ENCODE measurements at regions not wholly inside any gene's neighbourhood (a gene's known extent, or its start where the extent isn't known, plus 50 kb on each side); places are given as distances from the start of the nearest gene placed in this dataset.

- DNase-seq: no peak
Measured at GRCh38 chr5:15333091-15333490, 166.9 kb upstream of the FBXL7 start.

DNA sequence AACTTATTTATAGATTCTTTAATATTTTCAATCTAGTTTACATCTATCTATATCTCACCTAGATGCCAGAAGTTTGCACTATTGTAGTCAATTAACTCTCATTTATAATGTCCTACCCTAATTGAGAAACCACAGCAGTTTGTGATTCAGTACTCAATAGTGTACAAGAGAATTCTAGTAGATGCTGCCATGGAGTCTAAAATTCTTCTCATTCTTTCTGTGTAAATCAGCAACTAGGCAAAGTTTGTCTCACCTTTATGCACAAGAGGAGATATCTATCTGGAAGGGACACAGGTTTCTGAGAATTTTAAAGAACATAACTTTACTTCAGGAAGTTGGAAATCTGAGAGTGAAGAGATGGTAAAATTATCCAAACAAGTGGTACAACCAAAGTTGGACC, 173.0 kb upstream of the FBXL7 start:
- no peak for DNase-seq

GRCh38 chr5:15326471-15326870, 173.5 kb upstream of the FBXL7 start:
- DNase-seq: no peak

DNA sequence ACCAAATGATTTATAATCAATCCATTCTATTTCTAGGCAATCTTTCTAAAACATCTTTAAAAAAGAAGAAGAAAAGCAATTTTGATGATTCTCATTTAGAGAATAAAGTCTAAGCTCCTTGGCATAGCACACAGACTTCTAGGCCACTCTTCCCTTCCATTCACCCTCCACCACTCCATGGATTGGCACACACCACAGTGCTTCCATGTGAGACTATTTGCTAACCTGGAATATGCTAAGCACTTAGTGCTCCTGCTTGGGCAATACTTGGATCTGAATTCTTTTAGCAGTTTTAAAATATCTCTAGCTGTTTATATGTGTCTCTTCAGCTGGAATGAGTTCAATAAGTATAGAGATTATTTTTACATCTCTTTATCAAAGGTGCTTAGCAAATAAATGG, 177.6 kb upstream of the FBXL7 start:
- no peak for DNase-seq

DNA sequence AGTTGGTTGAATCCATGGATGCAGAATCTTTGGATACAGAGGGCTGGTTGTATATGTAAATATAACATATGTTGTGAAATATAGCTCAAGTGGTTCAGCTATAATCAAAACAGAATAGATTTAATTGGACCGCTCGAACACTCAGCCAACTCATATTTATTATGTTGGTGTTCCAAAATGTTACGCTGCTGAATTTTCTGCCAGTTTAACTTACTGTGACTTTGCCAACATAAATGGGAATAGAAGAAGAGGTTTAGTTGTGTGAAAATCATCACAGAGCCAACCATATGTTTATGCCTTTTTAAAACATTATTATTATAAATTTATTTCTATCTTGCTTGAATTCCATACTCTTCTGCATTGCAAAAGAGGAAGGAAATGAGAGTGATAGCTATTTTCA, 178.2 kb upstream of the FBXL7 start:
- DNase-seq: no peak

GRCh38 chr5:15320871-15321270, 179.1 kb upstream of the FBXL7 start:
- DNase-seq: no peak

DNA sequence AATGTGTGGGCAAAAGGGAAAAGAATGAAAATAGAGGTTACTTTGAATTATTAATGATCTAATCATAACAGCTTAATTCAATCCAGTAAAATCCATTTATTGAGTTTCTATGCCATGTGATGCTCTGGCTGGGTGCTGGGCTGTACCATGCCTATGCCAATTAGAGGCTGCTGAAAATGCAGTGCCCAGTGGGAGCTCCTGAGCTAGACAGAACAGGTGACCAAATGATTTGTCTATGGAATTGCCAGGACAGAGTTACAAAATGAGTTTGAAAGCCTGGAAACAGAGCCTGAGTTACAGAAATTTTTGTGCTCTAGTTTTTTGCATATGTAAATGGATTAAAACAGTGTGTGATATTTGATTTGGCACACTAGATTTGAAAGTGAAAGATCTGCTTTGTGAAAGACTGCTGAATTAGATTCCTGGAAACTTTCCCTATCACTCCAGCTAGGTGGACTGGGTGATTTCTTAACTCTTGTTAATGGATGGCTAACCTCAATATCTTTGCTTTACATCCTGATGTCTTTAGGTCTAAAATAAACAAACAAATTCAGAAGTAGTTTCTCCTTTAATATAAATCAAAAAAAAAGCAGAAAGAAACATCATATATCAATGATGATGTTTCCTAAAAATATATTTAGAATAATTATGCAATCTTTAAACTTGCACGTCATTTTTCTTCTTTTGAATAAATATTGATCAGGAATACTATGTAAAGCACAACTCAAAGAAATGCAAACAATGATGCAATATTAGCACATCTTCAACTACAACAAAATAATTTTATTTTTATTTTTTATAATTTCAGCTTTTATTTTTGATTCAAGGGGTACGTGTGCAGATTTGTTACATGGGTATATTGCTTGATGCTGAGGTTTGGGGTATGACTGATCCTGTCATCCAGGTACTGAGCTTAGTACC, 194.8 kb upstream of the FBXL7 start:
- no peak for DNase-seq

- no peak for DNase-seq
Measured at GRCh38 chr5:15304066-15304731, 195.8 kb upstream of the FBXL7 start.

DNA sequence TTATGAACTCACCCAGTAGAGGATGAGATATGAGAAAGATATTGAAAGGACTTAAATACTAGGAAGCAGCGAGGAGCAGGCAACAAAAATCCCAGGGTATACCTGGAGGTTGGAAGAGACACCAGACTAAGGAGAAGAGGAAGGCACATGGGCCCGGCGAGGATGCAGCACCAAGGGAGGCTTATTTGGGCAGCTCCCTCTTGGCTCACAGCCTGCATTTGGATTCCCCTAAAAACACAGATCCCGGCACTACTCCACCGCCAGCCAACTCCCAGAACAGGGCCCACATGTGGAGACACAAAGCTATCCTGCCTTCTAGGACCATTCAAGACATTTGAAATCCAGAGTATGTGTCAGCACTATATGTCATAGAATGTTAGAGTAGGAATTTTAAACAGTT, 199.8 kb upstream of the FBXL7 start:
- no peak for DNase-seq

- DNase-seq: no peak
Measured at GRCh38 chr5:15290953-15291352, 209.0 kb upstream of the FBXL7 start.

- DNase-seq: no peak
Measured at GRCh38 chr5:15286650-15287049, 213.3 kb upstream of the FBXL7 start.

DNA sequence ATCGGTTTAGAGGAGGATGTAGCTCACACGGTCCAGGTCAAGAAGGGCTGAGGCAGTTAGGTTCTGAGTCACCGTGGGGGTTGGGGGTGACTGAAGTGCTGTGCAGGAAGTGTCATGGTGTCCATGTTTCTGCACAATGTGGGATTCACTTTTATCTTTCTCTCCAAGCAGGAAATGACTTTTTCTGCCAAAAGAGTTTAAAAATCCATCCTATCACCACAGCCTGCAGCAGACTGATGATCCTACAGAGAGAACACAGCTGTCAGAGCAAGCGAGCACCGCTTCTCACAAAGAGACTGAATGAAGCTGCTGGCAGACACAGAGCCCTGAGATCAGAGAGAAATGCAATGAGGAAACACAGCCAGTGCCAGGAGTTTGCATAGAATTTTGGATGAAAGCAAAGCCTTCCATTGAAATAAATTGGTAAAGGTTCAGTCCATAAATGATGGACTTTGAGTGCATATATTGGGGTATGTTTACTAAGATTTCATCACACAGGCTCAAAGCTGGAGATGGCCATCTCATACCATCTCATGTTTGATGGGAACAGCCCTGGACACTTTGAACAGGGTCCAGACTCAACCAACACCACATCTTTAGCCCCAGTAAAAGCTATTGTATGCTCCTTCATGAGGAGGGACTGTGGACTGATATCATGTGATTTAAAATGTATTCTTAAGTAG, 213.9 kb upstream of the FBXL7 start:
- no peak for DNase-seq

- no peak for DNase-seq
Measured at GRCh38 chr5:15284706-15285105, 215.3 kb upstream of the FBXL7 start.

- no peak for DNase-seq
Measured at GRCh38 chr5:15283076-15283475, 216.9 kb upstream of the FBXL7 start.

DNA sequence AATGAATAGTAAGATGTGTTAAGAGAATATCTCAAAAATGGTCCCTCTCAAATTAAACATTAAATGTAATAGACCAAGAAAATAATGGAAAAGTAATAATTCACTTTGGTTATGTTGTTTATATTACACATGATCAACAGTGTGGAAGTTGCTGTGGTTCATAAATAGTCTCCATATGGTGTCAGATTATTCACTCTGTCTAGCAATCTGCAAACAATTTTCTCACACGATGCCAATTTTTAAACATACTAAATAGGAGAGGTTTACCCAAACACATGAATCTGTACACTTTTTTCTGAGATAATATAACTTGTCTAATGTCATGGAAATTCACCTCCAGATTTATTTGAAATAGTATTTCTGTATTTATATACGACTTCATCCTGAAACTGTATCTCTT, 217.4 kb upstream of the FBXL7 start:
- no peak for DNase-seq

GRCh38 chr5:15271596-15271995, 228.4 kb upstream of the FBXL7 start:
- peak; percentile 25 for DNase-seq

- DNase-seq: no peak
Measured at GRCh38 chr5:15267966-15268365, 232.0 kb upstream of the FBXL7 start.

DNA sequence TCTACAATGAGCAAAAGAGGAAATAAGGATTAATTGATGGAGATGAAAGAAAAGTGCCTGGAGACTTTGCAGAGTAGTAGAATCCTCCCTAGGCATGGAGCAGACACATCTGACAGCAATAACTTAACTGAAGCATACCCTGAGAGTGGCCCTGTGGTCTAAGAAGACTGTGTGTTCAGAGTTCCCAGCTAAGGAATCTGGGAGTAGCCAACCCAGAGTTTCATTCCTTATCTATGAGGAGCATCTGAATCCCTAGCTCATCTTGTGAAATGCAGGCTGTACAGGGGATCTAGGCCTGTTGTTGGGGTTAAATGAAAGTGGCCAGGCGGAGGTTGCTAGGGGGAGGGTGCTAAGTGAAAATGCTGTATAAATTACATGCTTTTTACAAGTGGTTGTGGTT, 233.1 kb upstream of the FBXL7 start:
- no peak for DNase-seq

DNA sequence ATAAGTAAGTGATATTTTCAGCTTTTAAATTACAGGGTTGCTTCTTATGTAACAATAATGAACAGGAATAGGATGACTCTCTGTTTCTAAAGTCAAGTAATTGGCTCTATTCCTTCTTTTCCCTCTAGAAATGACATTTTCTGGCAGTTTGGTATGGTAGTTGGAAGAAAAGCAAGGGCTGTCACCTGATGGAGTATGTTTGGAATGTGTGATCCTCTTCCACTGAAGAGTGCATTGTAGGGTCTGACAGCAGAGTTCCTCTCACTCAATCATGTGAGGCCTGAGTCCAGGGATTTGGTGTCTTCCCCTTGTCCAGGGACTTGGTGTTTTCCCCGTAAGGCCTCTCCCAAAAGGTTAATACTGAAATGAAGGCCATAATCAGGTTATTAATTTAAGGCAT, 233.8 kb upstream of the FBXL7 start:
- DNase-seq: no peak

DNA sequence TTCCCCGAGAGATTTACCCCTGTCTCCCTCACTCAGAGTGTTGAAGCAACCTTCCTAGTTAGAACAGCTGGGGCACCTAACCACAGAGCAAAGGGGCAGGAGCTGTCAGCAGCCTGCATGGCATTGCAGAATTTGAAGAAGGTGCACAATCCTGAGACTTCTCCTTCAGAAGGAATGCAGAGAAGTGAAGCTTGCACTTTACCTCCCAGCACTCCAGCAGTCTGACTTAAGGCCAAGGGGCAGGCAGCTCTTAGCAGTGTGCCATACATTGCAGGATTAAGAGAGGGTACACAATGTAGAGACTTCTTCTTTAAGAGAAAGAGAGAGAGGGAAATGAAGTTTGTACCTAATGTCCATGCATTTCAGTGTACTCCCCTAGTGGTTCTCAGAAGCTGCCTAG, 236.0 kb upstream of the FBXL7 start:
- DNase-seq: no peak

- DNase-seq: no peak
Measured at GRCh38 chr5:15263406-15263805, 236.6 kb upstream of the FBXL7 start.

DNA sequence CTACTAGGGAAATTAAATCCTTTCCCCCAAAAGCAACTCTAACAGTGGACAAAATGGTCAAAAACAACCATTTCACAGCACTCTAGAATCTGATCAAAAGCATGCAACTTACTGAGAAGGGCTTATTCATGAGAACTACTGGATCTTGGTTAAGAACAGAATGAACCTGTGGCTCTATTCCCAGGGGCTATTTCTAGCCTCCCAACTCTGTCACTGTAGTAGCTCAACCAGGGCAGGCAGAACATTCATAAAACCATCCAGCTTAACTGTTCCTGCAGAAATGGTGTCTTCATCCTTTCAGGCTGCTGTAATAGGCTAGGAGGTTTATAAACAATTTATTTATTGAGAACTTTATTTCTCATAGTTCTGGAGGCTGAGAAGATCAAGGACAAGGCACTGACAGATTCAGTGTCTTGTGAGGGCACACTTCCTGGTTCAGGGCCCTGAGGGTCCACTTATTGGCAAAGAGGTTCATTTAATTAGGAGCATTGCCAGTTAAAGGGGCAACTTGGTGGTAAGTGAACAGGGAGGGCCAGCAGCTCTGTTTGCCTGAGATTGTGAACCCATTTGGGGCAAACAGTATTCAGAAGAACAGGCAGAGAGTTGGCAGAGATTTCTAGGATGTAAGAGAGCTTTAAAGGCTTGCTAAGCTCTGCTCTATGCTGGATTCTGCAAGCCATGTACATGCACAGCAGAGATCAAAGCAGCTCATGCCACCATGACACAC, 238.5 kb upstream of the FBXL7 start:
- no peak for DNase-seq
